UCSD-AML1 (cell line): ENCODE measurements at regions not wholly inside any gene's neighbourhood (a gene's known extent, or its start where the extent isn't known, plus 50 kb on each side); places are given as distances from the start of the nearest gene placed in this dataset.

ENCODE experiments used
- DNase-seq: peaks from one replicate; lab custom pipeline; 2025; ENCODE audit not compliant: unreplicated experiment; lab: John Stamatoyannopoulos, UW

DNA sequence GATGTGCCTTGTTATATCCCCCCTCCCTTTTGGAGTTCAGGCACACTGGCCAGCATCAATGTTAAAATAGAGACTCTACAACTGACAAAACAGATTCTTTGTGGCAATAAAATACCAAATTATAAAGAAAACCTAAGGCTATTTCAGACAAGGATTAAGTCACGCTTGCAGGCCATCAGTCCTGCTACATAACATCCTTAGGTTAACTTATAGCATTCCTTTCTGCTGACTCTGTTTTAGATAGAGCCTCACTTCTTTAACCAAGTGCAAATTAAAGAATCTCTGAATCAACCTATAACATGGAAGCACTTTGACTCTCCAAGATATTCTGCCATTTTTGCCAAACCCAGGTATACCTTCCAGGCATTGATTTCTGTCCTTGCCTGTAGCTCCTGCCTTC lies 784.6 kb downstream of the RNF144A start:
- DNase-seq = no peak

DNA sequence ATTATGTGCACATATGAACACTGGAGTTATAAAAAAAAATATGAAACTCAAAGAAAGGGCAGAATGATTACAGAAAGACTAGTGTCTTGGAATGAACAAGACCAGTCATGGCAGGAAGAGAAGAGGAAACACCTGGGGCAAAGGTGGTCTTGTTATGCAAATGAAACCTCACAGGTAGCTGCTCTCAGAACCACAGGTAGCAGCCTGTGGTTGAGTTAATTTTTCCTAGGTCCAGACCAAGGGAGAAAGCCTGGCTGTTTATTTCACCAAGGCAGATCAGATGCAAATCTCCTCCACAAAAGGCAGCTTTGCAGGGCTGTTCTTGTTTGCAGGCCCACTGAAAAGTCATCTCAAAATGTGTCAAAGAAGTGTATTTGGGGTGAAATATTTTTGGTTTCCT lies 785.8 kb downstream of the RNF144A start:
- no peak for DNase-seq

DNA sequence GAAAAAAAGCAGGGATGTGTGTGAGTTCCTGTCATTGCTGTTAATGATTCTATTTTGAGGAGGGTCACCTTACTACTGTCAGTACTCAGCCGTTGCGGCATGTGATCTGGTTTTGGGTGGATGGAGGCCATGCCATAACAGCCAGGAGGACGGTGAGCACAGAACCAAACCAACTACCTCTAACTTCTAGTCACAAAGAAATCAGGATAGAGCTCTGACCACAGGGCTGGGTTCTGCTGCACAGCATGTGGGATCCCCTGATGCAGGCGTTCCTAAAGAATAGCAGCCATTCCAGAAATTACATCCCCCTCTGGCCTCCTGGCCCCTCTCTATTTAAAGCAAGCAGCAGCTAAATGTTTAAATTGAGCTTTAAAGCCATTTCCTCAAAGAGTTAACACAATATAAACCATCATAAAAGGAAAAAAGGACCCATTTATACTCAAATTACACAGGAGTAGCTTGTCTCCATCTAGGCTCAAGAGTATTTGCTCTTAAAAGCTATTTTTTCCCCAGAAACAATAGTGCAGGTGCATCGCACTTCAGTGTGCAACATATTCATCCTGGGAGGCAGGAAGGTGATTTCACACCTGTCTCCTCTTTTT lies 786.4 kb downstream of the RNF144A start:
- no peak for DNase-seq

DNA sequence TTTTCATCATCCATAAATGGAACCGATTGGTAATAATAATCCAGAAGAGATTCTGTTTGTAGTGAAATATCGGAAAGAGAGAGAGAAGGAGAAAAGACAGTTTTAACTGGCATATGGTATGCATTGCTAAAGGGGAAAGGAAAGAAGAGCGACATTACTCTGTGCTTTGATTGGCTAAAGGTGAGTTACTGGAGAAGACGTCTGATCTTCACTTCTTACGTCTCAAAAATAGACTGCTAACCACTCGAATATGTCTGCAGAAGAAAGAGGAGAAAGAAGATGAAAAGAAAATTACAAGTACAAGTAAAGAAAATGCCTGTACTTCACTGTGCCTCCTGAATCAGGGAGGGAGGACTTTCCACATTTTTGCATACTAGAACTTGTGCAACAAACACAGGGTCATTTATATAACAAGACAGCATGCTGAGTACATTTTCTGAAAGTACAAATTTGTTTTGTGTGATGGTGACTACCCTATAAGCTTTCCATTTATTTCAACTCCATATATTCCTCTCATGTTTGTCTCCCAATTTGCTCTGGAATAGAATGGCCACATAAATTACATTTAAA lies 787.2 kb downstream of the RNF144A start:
- no peak for DNase-seq

DNA sequence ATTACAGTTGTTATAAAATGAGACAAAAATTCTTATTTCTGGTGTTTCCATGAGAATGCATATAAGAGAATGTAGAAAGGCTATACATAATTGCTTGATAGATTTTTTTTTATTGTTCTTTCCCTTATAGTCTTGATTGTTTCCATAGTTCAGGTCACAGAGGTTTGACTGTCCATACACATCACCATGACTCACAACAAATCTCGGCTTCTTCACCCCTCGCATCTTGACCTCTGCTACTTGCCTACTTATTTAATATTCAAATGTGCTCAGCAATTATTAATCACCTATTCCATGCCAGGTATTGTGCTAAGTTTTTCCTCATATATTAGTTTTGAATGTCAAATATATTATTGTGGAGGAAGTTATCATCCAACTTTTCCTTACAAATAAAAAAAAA lies 789.6 kb downstream of the RNF144A start:
- no peak for DNase-seq

GRCh38 chr2:7707723-7708122 lies 790.5 kb downstream of the RNF144A start:
- DNase-seq = no peak

DNA sequence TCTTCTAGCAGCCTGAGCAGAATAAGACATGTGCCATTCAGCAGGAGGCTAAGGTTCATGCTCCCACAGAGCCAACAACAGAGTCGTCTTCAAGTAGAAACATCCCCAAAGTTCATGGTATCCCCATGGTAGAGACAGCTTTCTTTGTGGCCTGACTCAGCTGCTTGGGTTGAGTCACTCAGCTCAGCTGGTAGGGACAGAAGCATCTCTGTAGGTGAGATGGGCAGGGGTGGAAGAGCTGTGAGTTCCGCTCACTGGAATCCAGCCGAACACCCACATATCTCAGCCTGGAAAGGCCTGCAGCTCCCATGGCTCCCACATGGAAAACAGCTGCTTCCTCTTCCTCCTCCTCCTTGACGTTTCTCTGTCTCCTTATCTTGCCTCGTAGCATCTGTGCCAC lies 792.7 kb downstream of the RNF144A start:
- no peak for DNase-seq

GRCh38 chr2:7711167-7711566 lies 794.0 kb downstream of the RNF144A start:
- DNase-seq = no peak

GRCh38 chr2:7719876-7720275 lies 802.7 kb downstream of the RNF144A start:
- DNase-seq = no peak

DNA sequence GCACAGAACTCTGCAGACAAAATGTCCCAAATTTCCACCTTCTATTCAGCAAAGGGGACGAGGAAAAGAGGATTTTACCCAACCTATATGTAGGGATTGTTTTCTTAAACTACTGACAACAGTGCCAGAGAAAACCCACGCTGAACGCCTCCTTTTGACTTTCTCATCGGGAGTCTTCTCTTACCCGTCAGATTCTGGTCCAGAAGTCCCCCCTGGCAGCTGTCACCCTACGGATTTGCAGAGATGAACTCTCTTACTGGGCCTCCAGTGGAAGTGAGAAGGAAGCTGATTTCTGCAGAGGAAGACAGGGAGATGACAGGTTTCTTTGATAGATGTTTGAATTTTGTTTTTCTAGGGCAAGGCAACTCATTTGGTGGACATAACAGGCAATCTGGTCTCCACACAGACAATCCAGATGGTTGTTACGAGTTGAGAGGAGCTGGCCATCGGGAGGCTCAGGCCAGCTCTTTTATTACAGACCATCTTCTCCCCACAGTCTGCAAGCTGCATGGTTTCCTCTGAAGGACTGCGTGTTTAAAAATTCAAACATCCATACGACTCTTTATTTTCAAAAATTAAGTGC lies 804.3 kb downstream of the RNF144A start:
- DNase-seq = no peak

- DNase-seq = no peak
Observed at GRCh38 chr2:7722212-7722910, 805.1 kb downstream of the RNF144A start.

DNA sequence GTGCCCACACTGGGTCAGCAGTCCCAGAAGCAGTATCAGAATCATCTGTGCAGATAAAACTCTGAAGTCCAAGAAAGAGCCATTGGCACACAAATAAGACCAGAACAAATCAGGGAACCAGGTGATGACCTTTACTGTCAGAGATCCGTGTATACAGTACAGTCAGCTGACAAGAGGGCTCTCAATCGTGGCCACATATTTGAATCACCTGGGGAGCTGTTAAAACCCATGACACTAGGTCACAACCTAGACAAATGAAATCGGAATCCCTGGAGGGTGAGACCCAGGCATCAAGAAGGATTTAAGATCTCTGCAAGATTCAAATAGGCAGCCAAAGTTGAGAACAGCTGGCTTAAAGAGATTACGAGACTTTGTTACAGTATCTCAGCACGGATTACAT lies 807.1 kb downstream of the RNF144A start:
- DNase-seq = no peak

GRCh38 chr2:7725171-7725849 lies 808.1 kb downstream of the RNF144A start:
- DNase-seq = no peak

DNA sequence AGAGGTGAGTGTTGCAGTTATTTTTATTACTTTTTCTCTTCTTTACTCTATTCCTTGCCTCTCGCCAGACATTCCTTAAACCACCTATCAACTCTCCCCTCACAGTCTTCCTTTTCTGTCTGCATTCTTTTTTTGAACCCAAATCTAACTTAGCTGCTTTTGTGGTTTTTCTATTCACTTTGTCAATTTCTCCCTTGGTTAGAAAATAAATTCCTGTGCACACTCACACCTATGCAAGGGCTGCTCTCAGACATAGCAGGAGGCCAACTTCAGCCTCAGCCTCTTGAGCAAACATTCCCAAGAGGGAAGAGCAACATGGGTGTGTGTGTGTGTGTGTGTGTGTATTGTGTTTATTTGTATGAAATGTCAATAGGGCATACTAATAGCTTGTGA lies 808.6 kb downstream of the RNF144A start:
- no peak for DNase-seq

- DNase-seq = no peak
Observed at GRCh38 chr2:7726989-7727388, 809.8 kb downstream of the RNF144A start.

DNA sequence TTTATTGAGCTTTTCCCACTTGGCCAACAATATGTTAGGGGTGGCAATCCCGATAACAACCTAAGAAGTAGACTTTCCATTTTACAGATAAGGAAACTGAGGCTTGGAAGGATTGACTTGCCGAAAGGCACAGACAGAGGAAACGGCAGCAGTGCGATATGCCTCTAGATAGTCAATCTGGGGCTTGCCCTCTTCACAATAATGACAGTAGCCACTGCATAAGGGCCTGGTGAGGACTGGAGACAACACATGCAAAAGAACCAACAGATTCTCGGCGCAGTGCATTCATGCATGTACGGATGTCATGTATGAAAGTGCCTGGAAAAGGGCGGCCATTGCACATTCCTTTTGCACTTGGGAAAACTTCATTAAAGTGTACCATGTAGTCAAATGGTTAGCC lies 811.2 kb downstream of the RNF144A start:
- no peak for DNase-seq

GRCh38 chr2:7730449-7730848 lies 813.2 kb downstream of the RNF144A start:
- DNase-seq = no peak

- no peak for DNase-seq
Observed at GRCh38 chr2:7730990-7731389, 813.8 kb downstream of the RNF144A start.

- no peak for DNase-seq
Observed at GRCh38 chr2:7732497-7732896, 815.3 kb downstream of the RNF144A start.

DNA sequence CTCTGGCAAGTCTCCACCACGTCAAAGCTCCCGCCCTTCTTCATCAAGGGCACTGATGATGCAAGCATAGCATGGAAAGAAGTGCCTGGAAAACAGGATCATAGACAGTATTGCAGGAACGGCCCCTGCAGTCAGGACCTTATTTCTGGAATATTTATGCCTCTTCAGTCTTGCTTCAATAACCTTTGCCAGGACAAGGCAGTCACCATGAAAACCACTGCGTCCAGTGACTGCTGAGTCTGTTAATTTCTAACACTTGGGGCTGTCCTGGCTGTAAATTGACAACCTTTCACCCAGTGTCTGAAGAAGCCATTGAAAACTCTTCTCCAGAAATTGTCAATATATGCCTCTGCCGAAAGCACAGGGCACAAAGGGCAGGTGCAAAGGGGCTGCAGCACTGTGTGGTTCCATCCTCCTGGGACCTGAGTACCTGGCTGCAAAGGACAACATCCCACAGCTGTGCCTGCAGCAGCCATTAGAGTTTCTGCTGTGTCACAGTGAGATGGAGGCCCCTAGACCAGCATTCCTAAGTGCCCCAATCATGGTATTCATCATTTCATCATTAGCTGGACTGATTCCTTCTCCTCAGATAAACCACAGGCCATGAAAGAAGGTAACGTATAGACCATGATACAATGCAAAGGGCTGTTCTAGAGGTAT lies 819.6 kb downstream of the RNF144A start:
- no peak for DNase-seq

GRCh38 chr2:7738596-7738995 lies 821.4 kb downstream of the RNF144A start:
- DNase-seq = no peak
